Brain microvascular endothelial cell (primary cell): ENCODE measurements at regions not wholly inside any gene's neighbourhood (a gene's known extent, or its start where the extent isn't known, plus 50 kb on each side); places are given as distances from the start of the nearest gene placed in this dataset.
A peak's percentile ranks its signal among the peaks of the same experiment; 100 is the strongest.

Experiments
- DNase-seq: peaks from one replicate; pipeline ENCODE4 v3.0.0-alpha.2; 2020
- H3K27ac ChIP-seq: fragments of 250-450 bp; sonication (Bioruptor Pico); 2 replicates; pipeline ENCODE4 v1.5.1; 2020; ENCODE audit warnings: mild to moderate bottlenecking, moderate library complexity
- H3K27me3 ChIP-seq: fragments of 250-450 bp; sonication (Bioruptor Pico); replicated peaks from 2 replicates; pipeline ENCODE4 v1.5.1; 2020; ENCODE audit warnings: mild to moderate bottlenecking
- H3K36me3 ChIP-seq: fragments of 250-450 bp; sonication (Bioruptor Pico); replicated peaks from 2 replicates; pipeline ENCODE4 v1.5.1; 2020; ENCODE audit warnings: mild to moderate bottlenecking
- H3K4me3 ChIP-seq: 2 replicates; pipeline ENCODE4 v1.5.1; 2011; ENCODE audit warnings: low read depth, mild to moderate bottlenecking, control low read depth, low read length, moderate library complexity
- in situ Hi-C: cut with HindIII; loops from 2 replicates; pipeline ENCODE4 v1.10.0; 2017; ENCODE audit warnings: low sequenced_read_pairs, low pct_ligation_motif_present
- TF ChIP-seq, protein P1 (sequence below): IDR thresholded peaks from 2 replicates; pipeline ENCODE4 v1.5.1; 2011; ENCODE audit warnings: low read depth, mild to moderate bottlenecking, moderate library complexity, low read length, control low read depth, inconsistent platforms; ENCODE audit errors: missing control alignments

DNA sequence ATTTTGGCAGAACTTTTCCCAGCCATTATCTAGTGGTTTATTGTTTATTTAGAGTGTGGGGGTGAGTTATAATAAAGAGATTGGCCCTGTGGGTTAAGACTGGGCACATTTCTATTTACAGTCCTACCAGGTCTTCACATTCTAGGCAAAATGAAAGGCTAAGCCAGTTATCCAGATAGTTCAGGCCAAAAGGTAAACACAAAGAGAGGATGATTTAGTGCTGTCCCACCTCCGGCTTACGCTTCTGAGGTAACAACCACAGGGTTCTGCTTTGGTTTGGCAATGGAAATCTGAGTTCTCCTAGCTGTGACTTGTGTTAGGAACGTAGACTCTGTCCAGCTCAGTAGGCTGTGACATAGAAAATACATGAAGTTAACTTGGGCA, 50.3 kb upstream of the PTPRK start:
- no peak for DNase-seq
- peak overlapping the region; percentile 49 for H3K27ac ChIP-seq
- TF ChIP-seq, protein P1, sequence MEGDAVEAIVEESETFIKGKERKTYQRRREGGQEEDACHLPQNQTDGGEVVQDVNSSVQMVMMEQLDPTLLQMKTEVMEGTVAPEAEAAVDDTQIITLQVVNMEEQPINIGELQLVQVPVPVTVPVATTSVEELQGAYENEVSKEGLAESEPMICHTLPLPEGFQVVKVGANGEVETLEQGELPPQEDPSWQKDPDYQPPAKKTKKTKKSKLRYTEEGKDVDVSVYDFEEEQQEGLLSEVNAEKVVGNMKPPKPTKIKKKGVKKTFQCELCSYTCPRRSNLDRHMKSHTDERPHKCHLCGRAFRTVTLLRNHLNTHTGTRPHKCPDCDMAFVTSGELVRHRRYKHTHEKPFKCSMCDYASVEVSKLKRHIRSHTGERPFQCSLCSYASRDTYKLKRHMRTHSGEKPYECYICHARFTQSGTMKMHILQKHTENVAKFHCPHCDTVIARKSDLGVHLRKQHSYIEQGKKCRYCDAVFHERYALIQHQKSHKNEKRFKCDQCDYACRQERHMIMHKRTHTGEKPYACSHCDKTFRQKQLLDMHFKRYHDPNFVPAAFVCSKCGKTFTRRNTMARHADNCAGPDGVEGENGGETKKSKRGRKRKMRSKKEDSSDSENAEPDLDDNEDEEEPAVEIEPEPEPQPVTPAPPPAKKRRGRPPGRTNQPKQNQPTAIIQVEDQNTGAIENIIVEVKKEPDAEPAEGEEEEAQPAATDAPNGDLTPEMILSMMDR: no peak
- H3K36me3 ChIP-seq: no peaks in the 10 kb centered on the region
- no peaks in the 10 kb centered on the region for H3K27me3 ChIP-seq
- no peak overlapping the region for H3K4me3 ChIP-seq
- in situ Hi-C loops: no loop called here

DNA sequence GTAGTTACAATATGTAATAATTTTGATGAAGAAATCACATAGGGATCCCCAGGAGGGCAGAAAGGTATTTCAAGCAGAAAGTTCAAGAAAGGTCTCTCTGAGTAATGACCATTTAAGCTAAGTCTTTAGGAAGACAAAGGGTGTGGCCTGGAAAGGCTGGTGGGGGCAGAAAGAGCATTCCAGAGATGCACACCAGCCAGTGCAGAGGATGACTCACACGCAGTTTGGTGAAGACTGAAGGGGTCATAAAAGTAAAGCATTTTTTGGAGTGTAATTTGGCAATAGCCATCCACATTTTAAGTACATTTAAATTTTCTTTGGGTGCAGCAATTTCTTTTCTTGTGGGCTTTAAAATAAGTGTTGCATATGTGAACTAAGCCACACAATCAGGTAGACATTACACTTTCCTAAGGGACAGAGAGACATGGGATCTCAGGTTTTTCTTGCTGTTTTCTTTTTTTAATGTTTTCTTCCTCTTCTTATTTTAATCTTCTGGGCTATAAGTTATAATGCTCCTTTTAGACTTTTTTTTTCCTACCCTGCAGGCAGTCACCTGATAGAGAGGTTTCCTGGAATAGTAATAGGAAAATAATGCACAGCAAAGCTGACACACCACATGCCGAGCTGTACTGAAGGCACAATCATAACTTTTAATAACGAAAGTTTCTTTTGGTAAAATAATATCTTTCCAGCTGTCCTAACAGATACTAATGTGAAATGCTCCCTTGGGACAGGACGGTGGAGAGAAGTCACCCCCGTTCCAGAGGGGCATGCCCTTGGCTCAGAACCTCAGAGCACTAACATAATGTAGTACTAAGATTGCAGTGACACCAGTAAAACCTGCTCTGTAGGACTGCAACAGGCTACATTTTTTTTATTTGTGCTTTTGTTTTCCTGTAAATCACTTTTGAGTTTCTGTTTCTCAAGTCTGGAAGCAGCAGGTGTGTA, 49.6 kb upstream of the PTPRK start:
- in situ Hi-C loops: no loop called here
- TF ChIP-seq, protein P1: no peak
- Histone ChIP-seq H3K27ac (peak overlapping the region; percentile 49), H3K27me3 (no peaks in the 10 kb centered on the region), H3K36me3 (no peaks in the 10 kb centered on the region), H3K4me3 (no peak overlapping the region)
- DNase-seq: peak; percentile 69
